ENCODE measurements at regions not wholly inside any gene's neighbourhood (a gene's known extent, or its start where the extent isn't known, plus 50 kb on each side); places are given as distances from the start of the nearest gene placed in this dataset.
"Not testable (repeated sequence)": the region's sequence is repeated elsewhere in the genome, so short reads cannot be mapped to it uniquely, and the experiment has no call there.

DNA sequence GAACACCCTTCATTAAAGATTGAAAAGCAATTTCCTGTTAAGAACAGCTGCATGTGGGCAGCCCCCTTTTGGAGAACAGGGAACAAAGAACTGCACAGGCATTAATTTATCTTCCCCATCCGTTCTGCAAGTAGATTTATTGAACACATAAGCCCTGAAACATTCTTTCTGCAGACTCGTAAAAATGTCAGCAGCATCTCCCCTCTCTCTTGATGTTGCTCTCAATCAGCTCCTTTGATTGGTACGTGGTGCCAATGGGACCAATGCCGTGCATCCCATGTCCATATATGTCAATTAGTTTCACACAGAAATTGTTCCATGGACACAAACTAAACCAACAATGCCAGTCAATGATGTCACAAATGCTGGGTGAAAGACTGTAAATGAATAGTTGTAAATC, 228.5 kb upstream of the RASGEF1B start:
- no peak for DNase-seq

DNA sequence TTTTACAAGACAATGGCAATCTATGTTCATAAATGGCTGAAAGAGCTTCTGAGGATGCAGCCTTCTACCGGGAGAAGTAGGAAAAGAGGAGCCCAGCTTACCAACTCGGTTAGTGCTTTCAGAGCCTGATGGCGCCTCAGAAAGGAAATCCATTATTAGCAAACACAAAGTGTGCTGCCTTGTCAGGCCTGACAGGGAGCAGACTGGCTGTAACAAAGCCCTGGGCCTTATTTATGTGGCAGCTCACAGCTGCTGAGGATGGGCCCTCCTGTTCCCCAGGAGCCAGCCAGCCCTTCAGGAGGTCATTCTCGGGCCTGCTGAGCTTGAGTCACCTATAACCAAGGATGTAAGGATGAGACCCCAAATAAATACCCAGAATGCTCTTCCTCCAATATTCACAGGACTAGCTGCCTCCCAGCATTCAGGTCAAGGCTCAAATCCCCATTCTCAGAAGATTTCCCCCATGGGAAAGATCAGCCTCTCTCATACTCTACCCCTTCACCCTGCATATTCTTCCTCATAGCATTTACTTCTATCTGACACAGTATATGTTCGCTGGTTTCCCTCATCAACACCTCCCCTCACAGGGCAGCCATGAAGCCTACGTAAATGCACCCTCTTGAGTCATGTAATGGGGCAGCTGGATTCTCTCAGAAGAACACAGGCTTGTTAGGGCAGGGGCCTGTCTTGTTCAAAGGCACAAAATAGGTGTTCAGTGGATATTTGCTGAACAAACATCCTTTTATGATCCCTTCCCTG, 227.0 kb upstream of the RASGEF1B start:
- no peak for DNase-seq

DNA sequence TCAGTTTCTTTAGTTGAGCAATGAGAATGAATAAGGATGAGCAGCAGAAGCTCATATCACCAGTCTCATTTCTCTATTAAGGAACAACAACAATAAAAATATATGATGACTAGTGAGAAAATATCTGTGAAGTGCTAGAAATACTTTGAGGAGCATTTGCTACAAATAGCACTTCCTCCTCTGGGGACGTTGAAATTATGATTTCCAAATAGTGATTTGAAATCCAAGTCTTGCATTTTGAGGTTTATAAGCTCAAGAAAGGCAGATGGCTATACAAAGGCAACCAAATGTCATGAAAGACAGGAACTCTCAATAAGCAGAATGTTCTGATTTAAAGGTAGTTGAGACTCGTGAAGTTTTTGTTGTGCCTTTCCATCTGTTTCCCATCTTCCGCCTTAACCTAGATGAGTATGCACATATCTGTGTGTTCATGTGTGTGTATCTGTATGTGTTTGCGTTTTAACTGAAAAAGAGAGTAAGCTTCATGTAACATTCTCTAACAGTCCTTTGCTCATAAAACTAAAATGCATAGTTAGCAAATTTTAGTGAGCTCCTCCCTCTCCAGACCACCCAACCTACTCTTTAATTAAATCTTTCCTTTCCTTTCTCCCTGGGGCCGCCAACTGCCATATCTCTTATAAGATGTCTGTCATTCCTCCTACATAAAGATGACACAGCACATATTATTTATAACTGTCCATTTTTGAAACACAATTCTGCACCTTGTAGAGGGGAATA, 222.6 kb upstream of the RASGEF1B start:
- no peak for DNase-seq

DNA sequence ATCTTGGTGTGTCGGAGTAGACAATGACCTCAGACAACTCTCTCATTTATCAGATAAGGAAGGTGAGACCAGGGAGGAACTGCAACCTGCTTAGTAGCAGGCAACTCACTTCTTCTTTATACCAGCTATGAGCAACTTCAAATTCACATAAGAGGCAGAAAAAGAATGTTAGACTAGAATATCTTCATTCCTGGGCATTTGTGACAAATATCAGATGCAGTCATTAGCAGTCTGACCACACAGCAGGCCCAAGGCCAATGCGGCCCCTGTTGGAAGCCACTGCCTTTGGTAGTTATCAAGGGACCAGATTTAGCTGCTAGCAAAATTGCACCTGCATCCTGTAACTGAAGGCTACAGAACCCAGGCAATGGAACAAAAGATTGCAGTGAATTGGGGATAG, 219.2 kb upstream of the RASGEF1B start:
- DNase-seq: no peak

DNA sequence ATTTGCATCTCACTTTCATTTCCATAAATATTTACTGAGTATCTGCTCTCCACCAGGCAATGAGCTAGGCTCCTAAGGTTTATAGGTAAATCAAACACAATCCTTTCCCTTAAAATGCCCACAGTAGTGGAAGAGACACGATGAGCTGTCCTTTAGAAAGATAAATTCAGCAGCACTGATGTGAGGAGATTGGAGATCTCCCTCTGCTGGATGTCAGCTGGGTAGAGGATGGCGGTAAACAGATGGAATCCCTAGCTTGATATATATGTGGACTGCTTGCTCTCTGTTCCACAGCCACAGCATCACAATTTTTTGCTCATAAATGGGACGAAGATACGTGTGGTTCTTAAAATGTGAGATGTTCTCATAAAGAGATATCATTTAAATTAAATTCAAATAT, 216.4 kb upstream of the RASGEF1B start:
- DNase-seq: no peak

DNA sequence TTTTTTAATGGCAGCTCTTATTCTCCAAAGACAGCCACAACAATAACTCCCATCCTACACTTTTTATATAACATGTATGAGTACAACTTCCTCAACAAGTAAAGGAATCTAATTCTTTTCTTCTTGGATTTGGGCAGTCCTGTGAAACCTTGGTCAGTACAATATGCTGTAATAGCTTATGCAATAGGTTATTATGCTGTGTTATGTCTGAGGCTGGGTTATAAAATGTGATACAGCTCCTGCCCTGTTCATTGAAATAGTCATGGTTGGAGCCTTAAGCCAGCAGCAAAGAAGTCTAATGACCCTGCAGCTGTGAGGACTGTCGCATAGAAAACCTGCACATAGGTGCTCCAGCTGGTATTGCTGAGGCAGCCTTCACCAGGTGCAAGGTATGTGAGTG, 215.8 kb upstream of the RASGEF1B start:
- DNase-seq: no peak

DNA sequence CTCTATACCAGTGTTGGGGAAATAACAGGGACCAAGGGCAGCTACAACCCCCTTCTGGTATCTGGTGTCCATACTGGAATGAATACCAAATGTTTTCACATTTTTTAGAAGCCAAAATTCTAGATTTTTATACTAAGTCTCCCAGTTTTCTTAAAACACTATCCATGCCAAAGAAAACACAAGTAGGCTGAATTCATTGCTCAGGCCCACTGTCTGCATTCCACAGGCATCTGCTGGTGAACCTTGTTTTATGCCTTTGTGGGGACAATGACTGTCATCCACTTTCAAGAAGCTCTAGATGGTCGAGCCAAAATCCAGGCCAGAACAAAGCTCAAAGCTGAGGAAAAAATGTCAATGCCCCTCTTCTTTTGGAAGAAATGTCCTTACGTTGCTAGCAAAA, 213.4 kb upstream of the RASGEF1B start:
- no peak for DNase-seq

DNA sequence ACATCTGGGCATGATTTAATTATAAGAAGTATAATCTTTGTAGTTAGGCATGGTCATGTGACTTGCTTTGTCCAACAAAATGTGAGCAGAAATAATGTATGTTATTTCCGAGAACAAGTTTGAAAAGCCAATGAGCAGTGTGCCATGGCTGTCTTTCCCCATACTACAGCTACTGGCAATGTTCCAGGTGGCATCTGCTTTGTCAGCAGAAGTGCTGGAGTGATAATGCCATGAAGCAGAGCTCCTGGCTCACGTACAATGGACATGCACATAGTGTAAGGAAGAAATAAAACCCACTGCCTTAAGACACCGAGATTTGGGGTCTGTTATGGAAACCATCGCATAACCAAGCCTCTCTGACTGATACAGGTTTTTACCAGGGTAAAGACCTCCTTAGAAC, 212.6 kb upstream of the RASGEF1B start:
- no peak for DNase-seq

DNA sequence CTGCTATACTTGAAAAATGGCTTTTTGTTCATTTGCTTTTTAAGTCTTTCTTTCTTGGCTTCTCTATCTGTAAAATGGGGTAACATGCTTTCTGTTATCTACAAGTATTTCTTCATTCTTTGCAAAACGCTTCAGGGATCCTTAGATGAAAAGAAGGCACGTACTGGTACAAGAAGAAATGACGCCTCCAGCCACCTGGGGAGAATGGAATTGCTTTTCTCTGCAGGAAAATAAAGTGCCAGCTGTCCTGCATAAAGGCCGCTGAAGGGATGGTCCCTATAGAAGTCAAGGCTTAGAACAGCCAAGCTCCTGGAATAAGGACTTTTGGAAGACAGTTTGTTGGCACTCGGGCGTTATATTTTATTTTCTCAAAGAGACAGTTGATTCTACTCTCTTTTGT, 210.8 kb upstream of the RASGEF1B start:
- DNase-seq: no peak

DNA sequence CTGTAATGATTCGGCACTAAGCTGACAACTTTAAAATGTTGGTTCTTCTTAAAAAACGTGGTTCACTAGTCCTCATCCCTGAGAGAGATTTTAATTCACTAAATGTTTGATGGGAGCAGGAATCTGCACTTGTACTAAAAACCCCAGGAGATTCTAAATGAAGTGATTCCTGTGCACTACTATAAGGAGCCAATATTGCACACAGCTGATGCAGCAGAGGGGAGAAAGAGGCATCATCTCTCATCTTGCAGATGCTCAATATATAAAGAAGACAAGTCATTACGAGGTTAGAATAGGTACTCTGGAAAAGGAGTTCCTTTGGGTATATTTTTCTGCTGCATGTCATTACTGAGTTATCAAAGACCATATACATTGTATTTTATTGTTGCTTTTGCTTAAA, 207.6 kb upstream of the RASGEF1B start:
- no peak for DNase-seq

DNA sequence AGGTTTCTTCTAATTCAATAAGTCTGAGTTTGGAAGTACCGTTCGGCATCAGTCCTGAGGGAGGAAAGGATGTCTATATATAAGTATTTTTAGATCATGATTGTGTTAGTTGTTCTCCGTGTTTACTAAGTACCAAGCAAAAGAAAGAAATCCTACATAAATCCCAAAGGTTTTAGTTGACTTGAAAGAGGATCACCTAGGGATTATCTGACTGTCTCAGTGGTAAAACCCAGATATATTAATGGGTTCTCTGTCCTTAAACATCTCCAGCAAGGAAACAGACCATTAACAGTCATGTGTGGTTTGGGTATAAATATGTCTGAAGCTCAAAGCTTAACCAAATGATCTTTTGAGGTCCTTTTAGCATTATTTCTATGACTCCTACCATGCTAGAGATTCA, 207.1 kb upstream of the RASGEF1B start:
- DNase-seq: no peak

DNA sequence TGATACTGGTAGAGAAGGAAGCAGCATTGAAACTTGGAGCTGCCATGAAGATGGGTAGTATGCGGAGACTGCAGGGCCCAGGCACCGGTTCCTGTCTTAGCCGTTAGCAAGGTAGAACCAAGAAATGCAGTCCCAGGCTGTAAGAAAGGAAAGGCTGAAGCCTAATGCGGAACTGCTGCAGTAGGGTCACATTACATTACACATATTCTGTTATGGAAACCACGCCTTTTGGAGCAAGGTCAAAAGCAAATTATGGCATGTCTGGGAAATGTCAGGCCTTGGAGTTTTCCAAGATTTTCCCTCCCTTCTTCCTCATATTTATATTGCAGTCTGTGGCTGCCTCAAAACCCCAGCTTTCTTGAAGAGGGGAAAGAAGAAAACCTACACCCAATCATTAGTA, 204.8 kb upstream of the RASGEF1B start:
- no peak for DNase-seq

DNA sequence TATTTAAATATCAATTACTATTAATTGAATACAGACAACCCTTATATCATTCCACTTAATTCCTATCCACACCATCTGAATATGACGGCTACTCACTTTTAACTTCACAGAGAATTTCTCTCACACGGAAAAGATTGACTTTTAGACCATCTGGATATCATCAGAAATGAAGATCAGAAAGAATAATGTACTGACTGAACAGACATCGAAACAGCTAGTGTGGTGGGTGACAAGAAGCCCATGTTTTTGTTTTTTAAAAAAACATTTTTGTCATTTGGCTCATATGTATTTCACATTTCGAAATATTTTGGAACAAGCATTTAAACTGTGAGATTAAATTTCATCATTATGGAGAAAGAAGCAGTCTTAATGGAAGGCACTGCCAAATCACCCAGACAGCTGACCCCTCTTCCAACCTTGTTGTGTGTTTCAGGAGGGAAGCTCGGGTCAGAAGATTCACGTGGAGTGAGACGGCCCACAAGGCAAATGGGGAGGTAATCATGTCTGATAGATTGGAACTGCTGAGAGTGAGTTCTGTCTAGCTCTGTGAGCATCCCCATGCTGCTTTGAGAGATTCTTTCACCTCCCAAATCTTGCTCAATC, 204.2 kb upstream of the RASGEF1B start:
- no peak for DNase-seq

DNA sequence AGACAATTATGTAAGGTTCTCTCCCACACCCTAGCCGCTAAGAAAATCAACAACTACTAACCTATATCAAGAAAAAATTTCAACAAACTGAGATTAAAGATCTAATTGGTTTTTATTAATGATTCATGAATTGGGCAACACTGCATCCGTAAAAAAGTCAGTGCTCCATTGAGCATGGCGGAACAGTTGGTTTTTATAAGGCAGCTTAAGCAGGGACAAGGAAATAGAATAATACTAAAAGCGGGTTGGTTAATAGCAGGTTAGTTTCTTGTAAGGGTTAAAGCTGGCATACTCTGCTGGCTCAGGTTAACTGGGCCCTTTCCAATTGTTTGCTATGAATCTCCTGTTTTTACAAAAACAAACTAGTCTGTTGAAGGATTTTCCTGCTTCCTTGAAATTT, 202.3 kb upstream of the RASGEF1B start:
- DNase-seq: no peak

DNA sequence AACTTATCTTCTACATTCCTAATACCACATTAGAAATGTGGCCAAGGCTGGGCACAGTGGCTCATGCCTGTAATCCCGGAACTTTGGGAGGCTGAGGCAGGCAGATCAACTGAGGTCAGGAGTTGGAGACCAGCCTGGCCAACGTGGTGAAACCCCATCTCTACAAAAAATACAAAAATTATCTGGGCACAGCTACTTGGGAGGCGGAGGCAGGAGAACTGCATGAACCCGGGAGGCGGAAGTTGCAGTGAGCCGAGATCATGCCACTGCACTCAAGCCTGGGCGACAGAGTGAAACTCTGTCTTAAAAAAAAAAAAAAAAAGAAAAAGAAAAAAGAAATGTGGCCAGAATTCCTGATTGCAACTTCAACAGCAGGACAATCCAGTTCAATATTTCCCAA, 196.6 kb upstream of the RASGEF1B start:
- DNase-seq: not testable (repeated sequence)

DNA sequence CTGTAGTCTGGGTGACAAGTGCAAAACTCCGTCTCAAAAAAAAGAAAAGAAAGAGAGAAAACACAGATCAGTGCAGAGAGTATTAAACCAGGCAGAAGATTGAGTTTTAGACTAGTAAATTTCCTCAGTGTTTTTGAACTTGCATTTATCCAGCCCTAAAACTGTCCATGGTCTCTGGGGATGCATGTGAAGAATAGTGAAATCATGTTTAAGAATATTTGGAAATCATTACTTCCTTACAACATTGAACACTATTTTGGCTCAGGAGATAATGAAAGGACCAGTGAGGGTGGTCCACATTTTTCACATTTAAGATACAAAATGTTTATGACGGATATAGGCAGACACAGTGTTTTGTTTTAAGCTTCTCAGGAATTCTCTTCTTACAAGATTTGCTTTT, 195.8 kb upstream of the RASGEF1B start:
- no peak for DNase-seq

DNA sequence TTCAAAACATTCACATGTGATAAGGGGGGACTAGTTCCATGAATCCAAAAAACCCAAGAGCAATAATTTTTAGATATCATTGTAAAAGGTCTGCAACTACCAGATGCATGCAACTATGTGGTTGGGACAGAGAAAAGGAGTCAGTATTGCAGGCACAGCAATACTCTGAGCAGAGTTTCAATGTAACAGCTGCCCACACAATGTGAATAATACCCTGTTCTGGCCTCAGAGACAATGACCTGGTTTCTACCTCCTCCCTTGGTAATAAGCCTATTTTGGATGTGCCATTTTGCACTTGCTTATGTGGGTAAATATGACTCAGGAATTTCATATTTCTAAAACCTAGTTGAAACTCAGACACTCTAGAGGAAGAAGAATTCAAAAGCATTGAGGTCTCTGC, 194.8 kb upstream of the RASGEF1B start:
- DNase-seq: no peak

DNA sequence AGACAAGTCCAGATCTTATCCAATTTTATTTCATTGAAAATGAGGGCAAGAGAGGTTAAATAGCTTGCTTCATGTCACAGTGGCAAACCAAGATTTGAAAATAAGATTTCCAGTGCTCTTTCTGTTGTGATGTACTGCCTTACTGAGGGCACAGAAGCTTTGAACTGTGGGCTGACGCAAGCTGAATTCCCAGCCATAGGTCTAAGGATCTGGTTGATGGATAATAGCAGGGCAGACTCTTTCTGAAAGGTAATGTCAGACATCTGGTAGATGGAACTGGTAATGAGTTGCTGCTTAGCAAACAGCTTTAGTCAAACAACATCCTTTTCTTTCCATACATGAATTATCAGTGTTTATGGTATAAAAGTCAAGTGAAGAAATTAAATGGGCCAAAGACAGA, 193.9 kb upstream of the RASGEF1B start:
- no peak for DNase-seq

DNA sequence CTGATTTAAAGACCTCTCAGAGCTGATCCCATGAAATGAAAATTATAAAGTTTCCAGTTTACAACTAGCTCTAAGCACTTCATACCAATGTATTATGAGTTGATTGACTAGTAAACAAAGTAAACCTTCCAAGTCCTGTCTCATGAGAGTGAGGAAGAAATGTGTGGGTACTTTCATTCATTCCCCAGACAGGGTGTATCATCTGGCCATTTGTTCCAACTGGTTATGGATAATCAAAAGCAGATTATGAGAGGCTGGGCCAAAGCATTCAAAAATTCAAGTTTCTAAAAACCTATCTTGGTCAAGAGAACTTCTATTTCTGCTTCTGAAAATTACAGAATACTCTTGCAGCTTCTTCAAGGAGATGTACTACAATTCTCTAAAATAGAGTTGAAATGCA, 193.3 kb upstream of the RASGEF1B start:
- DNase-seq: no peak

DNA sequence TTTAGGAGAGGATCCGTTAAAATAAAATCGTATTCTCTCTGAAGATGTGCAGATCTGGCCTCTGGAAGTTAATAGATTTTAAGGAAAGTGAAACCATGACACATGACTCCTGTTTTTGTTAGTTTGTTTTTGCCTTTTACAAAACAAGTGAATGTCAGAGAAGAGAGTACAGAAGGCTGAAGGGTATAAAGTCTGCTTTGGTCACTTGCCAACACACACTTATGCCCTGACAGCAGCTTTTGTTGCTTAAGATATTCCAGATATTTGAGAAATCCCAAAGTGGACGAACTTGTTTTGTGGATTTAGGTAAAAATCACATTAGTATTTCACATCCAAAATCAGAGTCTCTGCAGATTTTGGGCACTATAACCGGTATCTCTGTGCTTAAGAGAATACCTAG, 192.4 kb upstream of the RASGEF1B start:
- no peak for DNase-seq

DNA sequence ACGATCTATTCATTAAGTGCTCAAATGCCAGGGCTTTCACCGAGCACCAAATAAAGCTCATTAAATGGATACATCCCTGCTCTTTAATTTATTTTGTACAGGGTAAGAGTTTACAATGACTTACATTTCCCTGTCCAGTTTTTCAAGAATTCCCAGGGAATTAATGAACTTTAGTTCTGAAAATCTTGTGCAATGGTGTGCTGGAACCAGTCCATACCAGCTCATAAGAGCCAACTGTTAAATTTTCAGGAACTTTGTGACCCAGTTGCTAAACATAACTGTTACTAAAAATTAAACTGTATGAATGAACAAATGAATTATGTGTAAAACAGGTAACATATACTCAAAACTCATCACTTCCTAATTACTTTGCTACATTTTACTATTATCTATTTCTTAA, 191.7 kb upstream of the RASGEF1B start:
- no peak for DNase-seq

DNA sequence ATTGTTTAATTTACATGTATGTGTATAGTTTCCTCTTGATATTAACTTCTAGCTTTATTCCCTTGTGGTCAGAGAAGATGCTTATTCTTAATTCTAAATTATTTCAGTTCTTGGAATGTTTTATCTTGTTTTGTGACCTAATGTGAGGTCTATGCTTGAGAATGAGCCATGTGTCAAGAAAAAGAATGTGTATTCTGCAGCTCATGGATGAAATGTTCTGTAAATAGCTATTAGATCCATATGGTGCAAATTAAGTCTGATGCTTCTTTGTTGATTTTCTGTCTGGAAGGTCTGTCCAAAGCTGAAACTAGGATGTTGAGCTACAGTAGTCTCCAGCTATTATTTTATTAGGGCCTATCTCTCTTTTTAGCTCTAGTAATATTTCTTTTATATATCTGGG, 187.3 kb upstream of the RASGEF1B start:
- DNase-seq: no peak

DNA sequence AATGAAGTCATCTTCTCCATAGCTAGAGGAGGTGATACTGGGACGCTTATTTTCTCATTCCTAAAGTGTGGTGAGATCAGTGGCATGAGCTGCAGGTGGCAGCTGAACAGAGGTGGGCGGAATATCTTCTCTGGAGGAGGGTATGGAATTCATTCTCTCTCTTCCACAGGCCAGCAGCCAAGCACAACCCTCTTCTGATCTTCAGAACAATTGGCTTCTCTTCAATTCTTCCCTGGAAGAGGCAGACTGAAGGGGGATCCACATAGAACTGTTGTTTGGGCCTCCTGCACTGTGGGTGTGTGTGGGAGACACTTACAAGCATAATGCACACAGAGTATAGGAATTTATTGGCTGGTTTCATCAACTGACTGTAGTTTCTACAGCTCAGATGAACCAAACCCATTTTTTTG, 180.4 kb upstream of the RASGEF1B start:
- DNase-seq: no peak

DNA sequence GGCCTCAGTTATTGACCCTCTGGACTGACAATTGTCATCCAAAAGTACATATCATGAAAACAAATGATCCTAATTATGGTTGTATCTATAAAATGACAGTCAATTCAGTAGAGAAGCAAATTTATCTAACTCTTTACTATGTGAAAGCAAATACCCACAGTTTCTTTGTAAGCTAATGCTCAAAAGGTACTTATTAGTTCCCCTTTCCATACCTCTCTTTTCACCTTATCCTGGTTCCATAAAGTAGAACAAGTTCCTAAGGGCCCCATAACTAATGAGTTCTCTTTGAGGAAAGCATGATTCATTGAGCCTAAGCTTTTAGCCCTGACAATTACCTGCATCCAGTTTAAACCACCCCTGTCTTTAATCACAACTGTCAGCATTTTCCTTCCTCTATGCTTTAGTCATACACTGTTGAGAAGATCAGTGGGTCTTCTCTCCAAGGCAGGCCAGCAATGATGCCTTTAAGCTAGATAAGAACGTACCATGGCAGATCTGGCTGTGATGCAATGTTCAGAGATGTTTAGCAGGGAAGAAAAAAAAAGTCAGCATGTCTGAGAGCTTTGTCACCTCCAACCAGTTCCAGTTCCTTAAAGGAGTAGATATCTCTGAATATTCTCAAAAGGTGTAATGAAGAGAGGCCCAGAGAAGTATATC, 179.7 kb upstream of the RASGEF1B start:
- DNase-seq: no peak
